HCT116 (cell line): ENCODE measurements at regions not wholly inside any gene's neighbourhood (a gene's known extent, or its start where the extent isn't known, plus 50 kb on each side); places are given as distances from the start of the nearest gene placed in this dataset.
"Not testable (repeated sequence)": the region's sequence is repeated elsewhere in the genome, so short reads cannot be mapped to it uniquely, and the experiment has no call there.

ENCODE experiments used
- CTCF ChIP-seq, 3 experiments: fragments of 200-600 bp in 1 of 3; sonication (generic) in 1 of 3; IDR thresholded peaks in 2 of 3; conservative IDR thresholded peaks in 1 of 3; 2 replicates each; pipeline ENCODE4 v1.5.1; 2012 to 2017; ENCODE audit warnings: low read depth in 2 of 3, low read length in 2 of 3, antibody characterized with exemption in 1 of 3, borderline replicate concordance in 1 of 3, control low read depth in 1 of 3, mild to moderate bottlenecking in 1 of 3, mixed read lengths in 1 of 3, mixed run types in 1 of 3, moderate library complexity in 1 of 3; ENCODE audit not compliant: insufficient read depth in 1 of 3
- MAX ChIP-seq: IDR thresholded peaks from 2 replicates; pipeline ENCODE4 v1.6.1; 2012
- POLR2A ChIP-seq: IDR thresholded peaks from 2 replicates; pipeline ENCODE4 v1.7.0; 2011; ENCODE audit warnings: borderline replicate concordance; ENCODE audit not compliant: insufficient read depth, insufficient read length; ENCODE audit errors: extremely low read depth
- POLR2AphosphoS5 ChIP-seq: IDR thresholded peaks from 2 replicates; pipeline ENCODE4 v1.6.1; 2011; ENCODE audit warnings: mild to moderate bottlenecking, low read depth, low read length, moderate library complexity
- RAD21 ChIP-seq: IDR thresholded peaks from 2 replicates; pipeline ENCODE4 v1.6.1; 2012; ENCODE audit warnings: low read depth, mild to moderate bottlenecking
- REST ChIP-seq: IDR thresholded peaks from 2 replicates; pipeline ENCODE4 v1.6.1; 2012; ENCODE audit warnings: low read depth
- SIN3A ChIP-seq: IDR thresholded peaks from 2 replicates; pipeline ENCODE4 v1.6.1; 2012; ENCODE audit warnings: low read depth
- SP1 ChIP-seq: IDR thresholded peaks from 2 replicates; pipeline ENCODE4 v1.6.1; 2012; ENCODE audit warnings: low read depth

GRCh38 chr12:75854137-75854536 lies 177.4 kb downstream of the PHLDA1 start:
- TF ChIP-seq CTCF (IDR thresholded peaks at IDR 0.05 in 2 of 3, conservative IDR thresholded peaks at IDR 0.05 in 1 of 3; ENCODE audit: borderline replicate concordance in 1 of 3, insufficient read depth in 1 of 3, low read depth in 2 of 3, low read length in 2 of 3); POLR2A; POLR2AphosphoS5; RAD21; SIN3A; SP1; MAX; REST: not testable (repeated sequence)
